DND-41 (cell line): ENCODE measurements at regions not wholly inside any gene's neighbourhood (a gene's known extent, or its start where the extent isn't known, plus 50 kb on each side); places are given as distances from the start of the nearest gene placed in this dataset.

Experiments
- CTCF ChIP-seq: IDR thresholded peaks from 2 replicates; pipeline ENCODE4 v1.5.1; 2012; ENCODE audit warnings: borderline replicate concordance, low read length, moderate library complexity, mild to moderate bottlenecking; ENCODE audit not compliant: poor library complexity, severe bottlenecking; ENCODE audit errors: extremely low read depth
- EZH2 ChIP-seq: IDR thresholded peaks from 3 replicates; pipeline ENCODE4 v1.6.1; 2012; ENCODE audit warnings: borderline replicate concordance, low read depth, mild to moderate bottlenecking, moderate library complexity, low read length, inconsistent platforms; ENCODE audit not compliant: severe bottlenecking

DNA sequence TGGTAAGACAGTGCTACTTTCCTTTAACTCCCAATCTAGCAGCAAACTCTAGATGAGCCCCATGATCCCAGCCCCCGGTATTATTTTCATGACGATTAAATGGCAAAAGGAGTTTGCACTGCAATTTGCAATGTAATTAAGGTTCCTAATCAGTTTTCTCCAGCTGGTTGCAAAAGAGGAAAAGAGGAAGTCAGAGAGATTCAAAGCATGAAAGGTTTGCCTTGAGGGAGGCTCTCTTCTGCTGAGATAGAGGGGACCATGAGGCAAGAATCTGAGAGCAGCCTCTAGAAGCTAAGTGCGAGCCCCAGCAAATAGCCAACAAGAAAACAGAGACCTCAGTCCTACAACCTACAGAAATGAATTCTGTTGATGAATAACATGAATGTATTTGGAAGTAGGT is 527.1 kb downstream of the UQCRFS1 start:
- no peak for TF ChIP-seq CTCF
- no peak for TF ChIP-seq EZH2
